ENCODE measurements at regions not wholly inside any gene's neighbourhood (a gene's known extent, or its start where the extent isn't known, plus 50 kb on each side); places are given as distances from the start of the nearest gene placed in this dataset.

GRCh38 chr2:57892920-57893319 lies 153.7 kb upstream of the VRK2 start:
- TF ChIP-seq EZH2phosphoT487 (IDR thresholded peaks at IDR 0.05; ENCODE audit: borderline replicate concordance, low read length): no peak
- no peak for TF ChIP-seq CTCF (conservative IDR thresholded peaks at IDR 0.05; ENCODE audit: low read depth, low read length)
